Osteocyte (in vitro differentiated cells): ENCODE measurements at regions not wholly inside any gene's neighbourhood (a gene's known extent, or its start where the extent isn't known, plus 50 kb on each side); places are given as distances from the start of the nearest gene placed in this dataset.

Source experiments
- DNase-seq: peaks from one replicate; pipeline ENCODE4 v3.0.0; 2021; ENCODE audit warnings: mixed read lengths; ENCODE audit not compliant: unreplicated experiment; ENCODE audit errors: extremely low spot score
- H3K27ac Mint-ChIP-seq: one replicate; pipeline ENCODE4 v1.8.0; 2021; ENCODE audit warnings: mild to moderate bottlenecking, mixed read lengths; ENCODE audit not compliant: unreplicated experiment
- H3K27me3 Mint-ChIP-seq: one replicate; pipeline ENCODE4 v1.8.0; 2021; ENCODE audit warnings: mixed read lengths; ENCODE audit not compliant: unreplicated experiment
- H3K36me3 Mint-ChIP-seq: one replicate; pipeline ENCODE4 v1.8.0; 2021; ENCODE audit warnings: mixed read lengths; ENCODE audit not compliant: unreplicated experiment
- H3K4me1 Mint-ChIP-seq: one replicate; pipeline ENCODE4 v1.8.0; 2021; ENCODE audit warnings: mixed read lengths; ENCODE audit not compliant: unreplicated experiment
- H3K4me3 Mint-ChIP-seq: one replicate; pipeline ENCODE4 v1.8.0; 2021; ENCODE audit warnings: mild to moderate bottlenecking, moderate library complexity, mixed read lengths; ENCODE audit not compliant: unreplicated experiment
- H3K9me3 Mint-ChIP-seq: one replicate; pipeline ENCODE4 v1.8.0; 2021; ENCODE audit warnings: mixed read lengths; ENCODE audit not compliant: unreplicated experiment
- TF ChIP-seq, protein P1 (sequence below): fragments of 200-600 bp; sonication (generic); IDR thresholded peaks from 2 replicates; pipeline ENCODE4 v1.5.0; 2021; ENCODE audit warnings: antibody characterized with exemption, mild to moderate bottlenecking, moderate library complexity

DNA sequence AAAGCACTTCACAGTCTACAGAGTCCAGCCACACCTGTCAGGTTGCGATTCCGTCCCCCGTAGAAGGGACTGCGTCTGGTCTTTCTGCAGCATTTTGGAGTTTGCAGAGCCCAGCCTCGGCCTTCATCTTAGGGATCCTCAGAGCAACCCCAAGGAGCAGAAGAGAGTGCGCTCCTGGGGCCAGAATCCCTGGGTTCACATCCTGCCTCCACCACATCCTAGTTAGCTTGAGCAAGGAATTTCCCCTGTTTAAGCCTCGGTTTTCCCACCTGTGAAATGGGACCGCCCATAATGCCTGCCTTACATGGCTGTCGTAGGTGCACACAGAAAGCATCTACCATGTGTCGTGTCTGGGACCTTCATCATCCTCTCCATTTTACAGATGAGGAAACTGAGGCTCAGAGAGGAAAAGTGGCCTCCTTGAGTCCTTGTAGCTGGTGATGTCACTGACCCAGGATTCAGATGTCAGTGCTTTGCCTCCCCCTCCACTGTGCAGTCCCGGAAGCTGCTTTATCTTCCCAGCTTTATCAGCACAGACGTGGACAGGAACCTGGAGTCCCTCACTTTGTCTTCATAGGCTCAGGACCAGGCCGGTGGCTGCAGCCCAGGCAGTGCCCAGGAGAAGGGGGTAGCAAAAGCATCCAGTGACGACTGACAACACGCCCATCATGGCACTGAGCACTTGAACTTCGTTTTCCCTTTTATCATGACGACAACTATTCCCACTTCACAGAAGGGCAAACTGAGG, 438.5 kb downstream of the MATN1 start:
- no peak for DNase-seq

DNA sequence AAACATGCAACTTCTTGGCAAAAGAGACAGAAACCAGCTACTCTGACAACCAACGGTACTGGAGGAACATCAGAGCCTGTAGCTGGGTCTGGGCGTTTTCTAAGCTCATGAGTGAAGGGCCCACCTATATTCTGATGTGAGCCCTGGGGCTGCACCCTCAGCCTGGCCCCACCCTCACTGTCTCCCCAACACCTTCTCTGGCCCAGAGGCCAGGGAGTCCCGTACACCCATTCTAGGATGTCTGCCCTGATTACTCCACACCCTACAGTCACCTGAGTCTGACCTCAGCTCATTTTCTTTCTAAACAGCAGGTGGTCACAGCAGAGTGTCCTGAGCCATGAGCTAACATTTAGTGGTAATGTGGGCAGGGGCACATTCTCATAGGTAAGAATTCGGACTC, 439.2 kb downstream of the MATN1 start:
- TF ChIP-seq, protein P1, sequence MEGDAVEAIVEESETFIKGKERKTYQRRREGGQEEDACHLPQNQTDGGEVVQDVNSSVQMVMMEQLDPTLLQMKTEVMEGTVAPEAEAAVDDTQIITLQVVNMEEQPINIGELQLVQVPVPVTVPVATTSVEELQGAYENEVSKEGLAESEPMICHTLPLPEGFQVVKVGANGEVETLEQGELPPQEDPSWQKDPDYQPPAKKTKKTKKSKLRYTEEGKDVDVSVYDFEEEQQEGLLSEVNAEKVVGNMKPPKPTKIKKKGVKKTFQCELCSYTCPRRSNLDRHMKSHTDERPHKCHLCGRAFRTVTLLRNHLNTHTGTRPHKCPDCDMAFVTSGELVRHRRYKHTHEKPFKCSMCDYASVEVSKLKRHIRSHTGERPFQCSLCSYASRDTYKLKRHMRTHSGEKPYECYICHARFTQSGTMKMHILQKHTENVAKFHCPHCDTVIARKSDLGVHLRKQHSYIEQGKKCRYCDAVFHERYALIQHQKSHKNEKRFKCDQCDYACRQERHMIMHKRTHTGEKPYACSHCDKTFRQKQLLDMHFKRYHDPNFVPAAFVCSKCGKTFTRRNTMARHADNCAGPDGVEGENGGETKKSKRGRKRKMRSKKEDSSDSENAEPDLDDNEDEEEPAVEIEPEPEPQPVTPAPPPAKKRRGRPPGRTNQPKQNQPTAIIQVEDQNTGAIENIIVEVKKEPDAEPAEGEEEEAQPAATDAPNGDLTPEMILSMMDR, result no peak
- no peak overlapping the region for H3K27ac Mint-ChIP-seq
- no peaks in the 10 kb centered on the region for H3K4me1 Mint-ChIP-seq
- H3K9me3 Mint-ChIP-seq, result no peaks in the 10 kb centered on the region
- no peaks in the 10 kb centered on the region for H3K36me3 Mint-ChIP-seq
- no peak overlapping the region for H3K4me3 Mint-ChIP-seq
- DNase-seq, result no peak
- peaks cover 6% of the 10 kb centered on the region for H3K27me3 Mint-ChIP-seq

More for the DNA sequence above, 438.5 kb downstream of the MATN1 start:
- TF ChIP-seq, protein P1, result no peak
- H3K4me1 Mint-ChIP-seq, result no peaks in the 10 kb centered on the region
- no peak overlapping the region for H3K27ac Mint-ChIP-seq
- H3K4me3 Mint-ChIP-seq, result no peak overlapping the region
- no peaks in the 10 kb centered on the region for H3K36me3 Mint-ChIP-seq
- peaks cover 3% of the 10 kb centered on the region for H3K27me3 Mint-ChIP-seq
- no peaks in the 10 kb centered on the region for H3K9me3 Mint-ChIP-seq

DNA sequence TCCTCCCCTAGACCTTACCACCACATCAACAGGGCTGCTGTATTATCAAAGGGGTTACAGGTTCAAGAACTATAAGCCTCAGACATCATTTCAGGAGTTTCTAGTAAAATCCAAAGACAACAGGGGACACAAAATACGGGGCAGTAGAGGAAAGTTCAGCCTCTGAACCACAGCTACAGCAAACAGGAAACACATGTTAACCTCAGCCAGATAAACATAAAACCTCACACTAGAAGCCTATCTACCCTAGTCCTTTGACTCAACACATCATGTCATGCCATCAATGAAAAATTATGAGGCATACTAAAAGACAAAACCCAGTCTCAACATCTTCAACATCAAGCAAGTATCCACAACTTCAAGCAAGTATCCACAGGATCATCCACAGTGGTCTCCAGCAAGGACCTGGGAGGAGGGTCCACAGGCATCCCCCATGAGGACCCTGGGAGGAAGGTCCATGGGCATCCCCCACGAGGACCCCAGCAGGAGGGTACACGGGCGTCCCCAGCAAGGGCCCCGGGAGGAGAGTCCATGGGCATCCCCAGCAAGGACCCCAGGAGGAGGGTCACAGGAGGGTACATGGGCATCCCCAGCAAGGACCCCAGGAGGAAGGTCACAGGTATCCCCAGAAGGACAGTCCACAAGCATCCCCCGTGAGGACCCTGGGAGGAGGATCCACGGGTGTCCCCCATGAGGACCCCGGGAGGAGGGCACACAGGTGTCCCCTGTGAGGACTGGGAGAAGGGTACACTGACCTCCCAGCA, 440.0 kb downstream of the MATN1 start:
- Mint-ChIP-seq H3K27ac (no peak overlapping the region), H3K4me1 (no peaks in the 10 kb centered on the region), H3K4me3 (no peak overlapping the region), H3K36me3 (no peaks in the 10 kb centered on the region), H3K27me3 (peaks cover 6% of the 10 kb centered on the region), H3K9me3 (no peaks in the 10 kb centered on the region)
- peak; percentile 75 for DNase-seq
- TF ChIP-seq, protein P1, result no peak

DNA sequence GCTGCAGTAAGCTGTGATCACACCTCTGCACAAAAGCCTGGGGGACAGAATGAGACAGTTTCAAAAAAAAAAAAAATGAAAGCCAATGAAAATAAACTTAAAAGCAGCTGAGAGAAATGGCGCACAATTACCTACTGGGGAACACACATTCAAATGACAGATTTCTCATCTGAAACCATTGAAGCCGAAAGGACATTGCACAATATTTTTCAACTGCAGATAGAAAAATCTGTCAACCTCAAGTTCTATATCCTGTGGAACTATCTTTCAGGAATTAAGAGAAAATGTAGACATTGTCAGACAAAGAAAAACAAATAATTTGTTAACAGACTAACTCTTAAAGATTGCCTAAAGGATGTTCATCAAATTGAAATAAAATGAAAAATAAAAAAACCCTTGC, 442.8 kb downstream of the MATN1 start:
- H3K4me3 Mint-ChIP-seq, result no peak overlapping the region
- TF ChIP-seq, protein P1, result no peak
- no peaks in the 10 kb centered on the region for H3K9me3 Mint-ChIP-seq
- H3K4me1 Mint-ChIP-seq, result no peaks in the 10 kb centered on the region
- H3K36me3 Mint-ChIP-seq, result no peaks in the 10 kb centered on the region
- no peak for DNase-seq
- no peak overlapping the region for H3K27ac Mint-ChIP-seq
- H3K27me3 Mint-ChIP-seq, result peaks cover 6% of the 10 kb centered on the region

DNA sequence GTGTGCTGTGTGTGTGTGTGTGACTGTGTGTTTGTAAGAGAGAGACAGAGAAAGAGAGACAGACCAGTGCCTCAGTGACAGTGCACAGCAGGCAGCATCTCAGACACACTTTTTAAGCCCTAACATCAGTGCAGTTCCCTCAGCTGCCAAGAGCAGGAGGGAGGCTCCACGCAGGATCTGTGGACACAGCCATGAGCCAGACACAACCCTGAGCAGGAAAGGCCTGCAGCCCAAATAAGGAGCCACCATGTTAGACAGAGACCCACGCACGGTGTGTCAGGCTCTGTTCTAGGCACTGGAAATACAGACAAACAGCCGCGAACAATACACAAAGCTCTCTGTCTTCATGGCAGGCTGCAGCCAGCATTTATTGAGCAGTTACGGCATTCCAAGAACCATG, 445.5 kb downstream of the MATN1 start:
- TF ChIP-seq, protein P1, result no peak
- no peak for DNase-seq
- Mint-ChIP-seq H3K27ac (no peak overlapping the region), H3K36me3 (no peaks in the 10 kb centered on the region), H3K9me3 (no peaks in the 10 kb centered on the region), H3K4me3 (no peak overlapping the region), H3K4me1 (no peaks in the 10 kb centered on the region), H3K27me3 (peaks cover 6% of the 10 kb centered on the region)
